AG09319 (cell line): ENCODE measurements at regions not wholly inside any gene's neighbourhood (a gene's known extent, or its start where the extent isn't known, plus 50 kb on each side); places are given as distances from the start of the nearest gene placed in this dataset.

Source experiments
- DNase-seq: peaks from one replicate; pipeline ENCODE4 v3.0.0-alpha.2; 2010; ENCODE audit warnings: low read depth; ENCODE audit errors: extremely low read depth
- TF ChIP-seq, protein P1 (sequence below): IDR thresholded peaks from 2 replicates; pipeline ENCODE4 v1.5.1; 2011; ENCODE audit warnings: low read depth, mild to moderate bottlenecking, inconsistent platforms, low read length, moderate library complexity

- TF ChIP-seq, protein P1, sequence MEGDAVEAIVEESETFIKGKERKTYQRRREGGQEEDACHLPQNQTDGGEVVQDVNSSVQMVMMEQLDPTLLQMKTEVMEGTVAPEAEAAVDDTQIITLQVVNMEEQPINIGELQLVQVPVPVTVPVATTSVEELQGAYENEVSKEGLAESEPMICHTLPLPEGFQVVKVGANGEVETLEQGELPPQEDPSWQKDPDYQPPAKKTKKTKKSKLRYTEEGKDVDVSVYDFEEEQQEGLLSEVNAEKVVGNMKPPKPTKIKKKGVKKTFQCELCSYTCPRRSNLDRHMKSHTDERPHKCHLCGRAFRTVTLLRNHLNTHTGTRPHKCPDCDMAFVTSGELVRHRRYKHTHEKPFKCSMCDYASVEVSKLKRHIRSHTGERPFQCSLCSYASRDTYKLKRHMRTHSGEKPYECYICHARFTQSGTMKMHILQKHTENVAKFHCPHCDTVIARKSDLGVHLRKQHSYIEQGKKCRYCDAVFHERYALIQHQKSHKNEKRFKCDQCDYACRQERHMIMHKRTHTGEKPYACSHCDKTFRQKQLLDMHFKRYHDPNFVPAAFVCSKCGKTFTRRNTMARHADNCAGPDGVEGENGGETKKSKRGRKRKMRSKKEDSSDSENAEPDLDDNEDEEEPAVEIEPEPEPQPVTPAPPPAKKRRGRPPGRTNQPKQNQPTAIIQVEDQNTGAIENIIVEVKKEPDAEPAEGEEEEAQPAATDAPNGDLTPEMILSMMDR = no peak
- no peak for DNase-seq
Observed at GRCh38 chr14:79967453-79967852, 243.9 kb downstream of the DIO2 start.

GRCh38 chr14:79967001-79967400, 244.3 kb downstream of the DIO2 start:
- TF ChIP-seq, protein P1 = no peak
- DNase-seq = no peak

- DNase-seq = no peak
- TF ChIP-seq, protein P1 = no peak
Observed at GRCh38 chr14:79965896-79966295, 245.4 kb downstream of the DIO2 start.

DNA sequence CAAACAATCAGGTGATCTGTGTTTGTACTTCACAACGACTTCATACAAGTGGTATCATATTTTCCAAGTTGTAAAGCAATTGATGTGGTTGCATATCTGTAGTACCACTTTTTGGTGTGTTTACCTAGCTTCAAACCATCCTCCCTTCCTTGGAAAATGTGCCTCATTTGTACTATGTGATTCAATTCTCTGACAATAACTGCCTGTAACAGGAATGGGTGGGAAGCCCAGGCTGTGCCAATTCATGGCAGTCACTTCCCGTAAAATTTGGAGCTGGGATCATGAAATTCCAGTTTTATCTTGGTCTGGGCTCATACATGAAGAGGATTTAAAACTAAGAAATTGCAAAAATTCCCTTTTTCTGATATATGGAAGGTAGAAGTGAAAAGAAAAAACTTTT, 250.1 kb downstream of the DIO2 start:
- DNase-seq = no peak
- TF ChIP-seq, protein P1 = no peak

GRCh38 chr14:79960288-79960687, 251.0 kb downstream of the DIO2 start:
- DNase-seq = no peak
- TF ChIP-seq, protein P1 = no peak

DNA sequence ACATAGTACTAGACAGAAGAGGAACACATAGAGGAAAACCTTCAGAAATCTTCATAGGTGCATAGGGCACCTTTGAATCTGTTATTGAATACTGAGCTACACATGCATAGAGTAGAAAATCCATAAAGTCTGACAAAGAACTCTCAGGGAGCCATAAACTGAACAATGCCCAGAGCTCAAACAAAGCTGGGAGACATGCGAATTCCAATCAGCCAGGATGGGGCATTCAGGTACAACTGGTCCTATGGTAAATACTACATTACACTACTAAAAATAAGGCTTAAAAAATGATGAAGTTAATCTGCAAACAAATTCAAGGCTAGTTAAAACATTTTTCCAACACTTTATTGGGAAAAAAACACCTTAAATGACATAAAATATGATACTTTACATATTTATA, 259.7 kb downstream of the DIO2 start:
- TF ChIP-seq, protein P1 = no peak
- DNase-seq = no peak

- TF ChIP-seq, protein P1 = no peak
- DNase-seq = no peak
Observed at GRCh38 chr14:79949906-79950305, 261.4 kb downstream of the DIO2 start.
